Kidney epithelial cell (primary cell): ENCODE measurements at regions not wholly inside any gene's neighbourhood (a gene's known extent, or its start where the extent isn't known, plus 50 kb on each side); places are given as distances from the start of the nearest gene placed in this dataset.

ENCODE experiments used
- DNase-seq: peaks from one replicate; pipeline ENCODE4 v3.0.0-alpha.2; 2010; ENCODE audit warnings: low read depth
- H3K27me3 ChIP-seq: 2 replicates; pipeline ENCODE4 v1.6.0; 2011; ENCODE audit warnings: low read length; ENCODE audit not compliant: control insufficient read depth, insufficient read depth
- H3K36me3 ChIP-seq: 2 replicates; pipeline ENCODE4 v1.5.1; 2011; ENCODE audit warnings: low read length; ENCODE audit not compliant: control insufficient read depth, insufficient read depth
- H3K4me3 ChIP-seq: 2 replicates; pipeline ENCODE4 v1.5.1; 2011; ENCODE audit warnings: low read depth, mild to moderate bottlenecking, control low read depth, low read length
- TF ChIP-seq, protein P1 (sequence below): IDR thresholded peaks from 2 replicates; pipeline ENCODE4 v1.5.1; 2011; ENCODE audit warnings: mild to moderate bottlenecking, moderate library complexity, low read length, control low read depth, inconsistent platforms; ENCODE audit not compliant: insufficient read depth, poor library complexity, severe bottlenecking

DNA sequence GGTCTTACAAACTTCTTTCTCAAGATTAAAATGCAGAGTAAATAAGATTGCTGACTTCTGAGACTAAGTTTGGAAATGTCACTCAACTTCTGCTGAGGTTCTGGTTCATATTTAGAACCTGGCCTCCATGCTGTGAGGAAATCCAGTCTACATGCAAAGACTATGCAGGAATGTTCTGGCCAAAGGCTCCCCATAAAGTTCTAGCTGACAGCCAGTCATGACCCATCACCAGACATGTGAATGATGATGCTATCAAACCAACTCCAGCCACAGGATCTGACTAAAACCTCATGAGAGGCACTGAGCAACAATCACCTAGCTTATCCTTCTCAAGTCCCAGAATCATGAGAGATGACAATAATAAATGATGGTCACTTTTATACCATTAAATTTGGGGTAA lies 935.1 kb upstream of the MAP3K7 start:
- no peaks in the 10 kb centered on the region for H3K36me3 ChIP-seq
- DNase-seq = no peak
- TF ChIP-seq, protein P1, sequence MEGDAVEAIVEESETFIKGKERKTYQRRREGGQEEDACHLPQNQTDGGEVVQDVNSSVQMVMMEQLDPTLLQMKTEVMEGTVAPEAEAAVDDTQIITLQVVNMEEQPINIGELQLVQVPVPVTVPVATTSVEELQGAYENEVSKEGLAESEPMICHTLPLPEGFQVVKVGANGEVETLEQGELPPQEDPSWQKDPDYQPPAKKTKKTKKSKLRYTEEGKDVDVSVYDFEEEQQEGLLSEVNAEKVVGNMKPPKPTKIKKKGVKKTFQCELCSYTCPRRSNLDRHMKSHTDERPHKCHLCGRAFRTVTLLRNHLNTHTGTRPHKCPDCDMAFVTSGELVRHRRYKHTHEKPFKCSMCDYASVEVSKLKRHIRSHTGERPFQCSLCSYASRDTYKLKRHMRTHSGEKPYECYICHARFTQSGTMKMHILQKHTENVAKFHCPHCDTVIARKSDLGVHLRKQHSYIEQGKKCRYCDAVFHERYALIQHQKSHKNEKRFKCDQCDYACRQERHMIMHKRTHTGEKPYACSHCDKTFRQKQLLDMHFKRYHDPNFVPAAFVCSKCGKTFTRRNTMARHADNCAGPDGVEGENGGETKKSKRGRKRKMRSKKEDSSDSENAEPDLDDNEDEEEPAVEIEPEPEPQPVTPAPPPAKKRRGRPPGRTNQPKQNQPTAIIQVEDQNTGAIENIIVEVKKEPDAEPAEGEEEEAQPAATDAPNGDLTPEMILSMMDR = no peak
- no peaks in the 10 kb centered on the region for H3K27me3 ChIP-seq
- no peak overlapping the region for H3K4me3 ChIP-seq

DNA sequence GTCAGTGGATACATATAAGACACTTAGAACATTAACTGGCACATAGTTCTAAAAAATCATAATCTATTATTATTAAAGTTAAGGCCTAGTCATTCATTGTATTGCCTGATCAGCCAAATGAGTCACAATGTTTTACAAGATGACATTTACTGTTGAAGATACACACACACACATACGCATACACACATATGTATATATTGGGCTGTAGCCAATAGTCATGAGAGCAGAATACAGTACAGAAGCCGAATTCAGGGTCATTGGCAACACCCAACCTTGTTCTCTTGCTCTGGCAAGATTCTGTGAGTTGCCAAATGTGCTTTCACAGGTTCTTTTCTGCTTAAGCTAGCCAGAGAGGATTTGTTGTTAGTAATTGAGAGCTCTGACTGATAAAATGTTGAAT lies 922.8 kb upstream of the MAP3K7 start:
- Histone ChIP-seq H3K27me3 (no peaks in the 10 kb centered on the region), H3K36me3 (no peaks in the 10 kb centered on the region), H3K4me3 (no peak overlapping the region)
- DNase-seq = no peak
- TF ChIP-seq, protein P1 = no peak

DNA sequence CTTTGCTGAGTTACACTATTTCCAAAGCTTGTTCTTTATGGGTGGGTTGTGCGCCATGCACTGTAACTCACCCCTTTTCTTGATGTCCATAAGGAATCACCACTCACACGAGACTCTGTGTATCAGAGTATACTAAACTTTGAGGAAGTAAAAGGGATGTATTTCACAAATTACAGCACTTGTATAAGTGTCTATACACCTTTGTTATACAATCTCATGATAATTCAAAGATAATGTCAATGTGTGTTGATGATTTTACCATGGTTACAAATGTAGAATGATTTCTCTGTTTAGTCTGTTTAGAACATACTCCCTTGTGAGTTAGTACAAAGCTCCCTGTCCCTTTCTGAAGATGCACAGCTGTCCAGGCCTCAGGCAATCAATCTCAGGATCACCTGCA lies 922.2 kb upstream of the MAP3K7 start:
- TF ChIP-seq, protein P1 = no peak
- Histone ChIP-seq H3K36me3 (no peaks in the 10 kb centered on the region), H3K27me3 (no peaks in the 10 kb centered on the region), H3K4me3 (no peak overlapping the region)
- no peak for DNase-seq

DNA sequence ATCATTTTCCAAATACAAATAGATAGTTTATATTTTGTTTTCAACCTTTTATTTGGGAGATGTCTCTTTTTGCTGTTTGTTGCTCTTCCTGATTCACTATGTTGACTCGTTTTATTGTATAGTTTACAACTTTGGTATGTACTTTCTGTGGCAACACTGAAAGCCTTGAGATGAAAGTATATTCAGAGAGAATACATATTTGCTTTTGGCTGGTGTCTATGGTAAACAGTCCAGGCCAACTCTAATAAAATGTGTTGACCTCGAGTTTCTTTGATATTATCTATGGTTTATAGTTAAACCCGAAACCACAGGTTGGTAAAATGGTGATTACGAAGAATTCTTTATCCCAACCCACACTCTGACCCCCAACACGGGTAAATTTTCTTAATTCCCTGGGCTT lies 919.6 kb upstream of the MAP3K7 start:
- Histone ChIP-seq H3K36me3 (no peaks in the 10 kb centered on the region), H3K4me3 (no peak overlapping the region), H3K27me3 (no peaks in the 10 kb centered on the region)
- no peak for DNase-seq
- TF ChIP-seq, protein P1 = no peak

DNA sequence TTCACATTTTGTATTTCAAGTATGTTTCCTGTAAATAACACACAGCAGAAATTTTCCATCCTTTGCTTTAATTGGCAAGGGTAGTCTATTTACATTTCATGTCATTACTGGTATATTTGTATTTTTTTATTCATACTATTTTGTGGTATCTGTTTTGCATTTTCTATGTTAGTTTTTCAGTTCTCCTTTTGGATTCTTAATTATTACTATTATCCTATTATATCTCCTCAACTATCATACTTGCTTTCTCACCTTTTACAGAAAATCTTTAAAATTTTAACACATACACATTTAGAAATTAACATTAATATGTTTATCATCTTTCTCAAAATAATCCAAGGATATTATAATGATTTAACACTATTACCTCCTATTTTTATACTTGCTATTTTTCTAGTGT lies 918.3 kb upstream of the MAP3K7 start:
- TF ChIP-seq, protein P1 = no peak
- DNase-seq = no peak
- Histone ChIP-seq H3K36me3 (no peaks in the 10 kb centered on the region), H3K27me3 (no peaks in the 10 kb centered on the region), H3K4me3 (no peak overlapping the region)

DNA sequence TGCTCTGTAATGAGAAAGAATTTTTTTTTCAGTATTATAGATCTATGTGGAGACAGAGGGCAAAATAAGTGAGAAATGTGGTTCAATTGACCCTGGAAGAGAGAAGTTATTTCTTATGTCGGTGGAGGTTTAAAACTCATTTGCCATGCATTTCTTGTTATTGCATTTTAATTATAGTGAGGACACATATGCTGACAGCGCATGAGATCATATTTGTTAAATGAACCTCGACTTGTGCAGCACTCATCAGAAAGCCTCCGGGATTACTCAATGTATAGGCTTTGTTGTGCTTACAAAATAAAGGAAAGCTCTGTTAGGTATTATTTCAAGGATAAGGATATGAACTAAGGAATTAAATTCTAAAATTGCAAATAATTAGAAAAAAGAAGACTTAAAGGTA lies 915.1 kb upstream of the MAP3K7 start:
- Histone ChIP-seq H3K36me3 (no peaks in the 10 kb centered on the region), H3K27me3 (no peaks in the 10 kb centered on the region), H3K4me3 (no peak overlapping the region)
- TF ChIP-seq, protein P1 = no peak
- no peak for DNase-seq
